ENCODE measurements at regions not wholly inside any gene's neighbourhood (a gene's known extent, or its start where the extent isn't known, plus 50 kb on each side); places are given as distances from the start of the nearest gene placed in this dataset.

DNA sequence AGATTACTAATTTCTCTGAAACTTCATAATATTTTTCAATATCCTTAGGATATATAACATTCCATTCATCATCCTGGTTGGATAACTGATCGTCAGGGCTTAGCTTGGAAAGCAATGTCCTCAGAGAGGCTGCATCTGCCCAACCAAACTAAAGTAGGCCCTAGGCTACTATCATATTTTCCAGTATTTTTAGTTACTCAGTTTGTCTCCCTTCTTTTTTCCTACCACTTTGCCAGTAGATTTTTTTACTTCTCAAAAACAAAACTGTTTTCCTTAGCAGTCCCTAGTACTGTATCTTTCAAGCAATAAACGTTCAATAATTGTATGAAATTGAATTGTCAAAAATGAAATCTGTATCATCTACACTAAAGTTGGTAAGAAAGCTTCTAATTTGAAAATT, 452.0 kb downstream of the TFEC start (continued):
- no peak for TF ChIP-seq SIX5 (IDR thresholded peaks at IDR 0.05; ENCODE audit: low read depth, low read length)
- no peak for TF ChIP-seq POU5F1 (IDR thresholded peaks at IDR 0.05; ENCODE audit: low read depth, low read length)
- TF ChIP-seq CREB1 (IDR thresholded peaks at IDR 0.05) = no peak
- no peak for TF ChIP-seq JUND (IDR thresholded peaks at IDR 0.05; ENCODE audit: low read length)
- TF ChIP-seq SRF (IDR thresholded peaks at IDR 0.05; ENCODE audit: low read depth, low read length) = no peak
- no peak for TF ChIP-seq TAF7 (optimal IDR thresholded peaks at IDR 0.05; ENCODE audit: borderline replicate concordance, low read depth, low read length)
- TF ChIP-seq KDM1A (IDR thresholded peaks at IDR 0.05; ENCODE audit: borderline replicate concordance, low read length) = no peak
- no peak for TF ChIP-seq CHD2 (IDR thresholded peaks at IDR 0.05; ENCODE audit: low read length)
- no peak for TF ChIP-seq RBBP5 (IDR thresholded peaks at IDR 0.05; ENCODE audit: borderline replicate concordance, low read depth, low read length)
- no peak for TF ChIP-seq EP300 (IDR thresholded peaks at IDR 0.05; ENCODE audit: borderline replicate concordance in 1 of 2, low read depth in 2 of 2, low read length in 2 of 2)
- no peak for TF ChIP-seq SIRT6 (IDR thresholded peaks at IDR 0.05; ENCODE audit: low read length)
- TF ChIP-seq SAP30 (IDR thresholded peaks at IDR 0.05; ENCODE audit: insufficient read depth, insufficient replicate concordance, low read length) = no peak
- TF ChIP-seq, protein P1, sequence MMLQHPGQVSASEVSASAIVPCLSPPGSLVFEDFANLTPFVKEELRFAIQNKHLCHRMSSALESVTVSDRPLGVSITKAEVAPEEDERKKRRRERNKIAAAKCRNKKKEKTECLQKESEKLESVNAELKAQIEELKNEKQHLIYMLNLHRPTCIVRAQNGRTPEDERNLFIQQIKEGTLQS (IDR thresholded peaks at IDR 0.05; ENCODE audit: insufficient read depth, low read depth, low read length) = no peak
- no peak for TF ChIP-seq CBX5 (IDR thresholded peaks at IDR 0.05; ENCODE audit: low read depth, low read length)
- no peak for TF ChIP-seq TCF12 (IDR thresholded peaks at IDR 0.05; ENCODE audit: low read depth, low read length)
